Glomerular endothelial cell (primary cell): ENCODE measurements at regions not wholly inside any gene's neighbourhood (a gene's known extent, or its start where the extent isn't known, plus 50 kb on each side); places are given as distances from the start of the nearest gene placed in this dataset.

ENCODE experiments used
- DNase-seq: peaks from one replicate; pipeline ENCODE4 v3.0.0-alpha.2; 2011; ENCODE audit warnings: low read depth, low spot score; ENCODE audit errors: extremely low read depth

DNA sequence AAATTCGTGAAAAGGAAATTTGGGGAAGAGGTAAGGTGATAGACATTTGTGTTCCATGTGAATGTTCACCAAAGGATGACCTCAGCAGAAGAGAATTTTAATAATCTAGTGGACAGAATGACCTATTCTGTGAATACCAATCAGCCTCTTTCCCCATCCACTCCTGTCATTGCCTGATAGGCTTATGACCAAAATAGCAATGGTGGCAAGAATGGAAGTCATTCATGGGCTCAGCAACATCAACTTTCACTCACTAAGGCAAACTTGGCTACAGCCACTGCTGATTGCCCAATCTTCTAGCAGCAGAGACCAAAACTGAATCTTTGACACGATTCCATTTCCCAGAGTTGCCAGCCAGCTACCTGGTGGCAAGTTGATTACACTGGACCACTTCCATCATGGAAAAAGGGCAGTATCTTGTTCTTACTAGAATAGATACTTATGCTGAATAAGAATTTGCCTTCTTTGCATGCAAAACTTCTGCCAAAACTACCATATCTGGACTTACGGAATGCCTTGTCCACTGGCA is 348.7 kb upstream of the PBX1 start:
- DNase-seq, result no peak

DNA sequence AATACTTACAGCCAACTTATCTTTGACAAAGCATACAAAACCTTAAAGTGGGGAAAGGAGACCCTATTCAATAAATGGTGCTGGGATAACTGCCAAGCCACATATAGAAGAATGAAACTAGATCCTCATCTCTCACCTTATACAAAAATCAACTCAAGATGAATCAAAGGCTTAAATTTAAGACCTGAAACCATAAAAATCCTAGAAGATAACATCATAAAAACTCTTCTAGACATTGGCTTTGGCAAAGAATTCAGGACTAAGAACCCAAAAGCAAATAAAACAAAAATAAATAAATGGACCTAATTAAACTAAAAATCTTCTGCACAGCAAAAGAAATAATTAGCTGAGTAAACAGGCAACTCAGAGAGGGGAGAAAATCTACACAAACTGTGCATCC is 335.6 kb upstream of the PBX1 start:
- no peak for DNase-seq

DNA sequence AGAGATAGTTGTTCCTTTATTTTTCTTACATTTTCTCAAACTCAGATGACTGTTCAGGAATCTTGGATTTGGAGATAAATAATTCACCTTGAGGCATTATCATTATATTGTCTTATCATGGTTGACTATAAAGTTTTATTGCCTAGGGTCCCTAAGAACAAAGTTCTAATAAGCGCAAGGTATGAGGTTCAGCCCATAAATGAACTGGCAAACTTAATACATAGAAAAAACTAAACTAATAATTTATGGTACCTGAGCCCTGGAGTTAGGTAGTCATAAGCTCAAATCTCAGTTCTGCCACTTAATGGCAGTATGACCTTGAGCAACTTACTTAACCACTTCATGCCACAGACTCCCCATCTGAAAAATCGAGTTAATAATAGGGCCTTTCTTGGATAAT is 334.0 kb upstream of the PBX1 start:
- DNase-seq, result no peak

DNA sequence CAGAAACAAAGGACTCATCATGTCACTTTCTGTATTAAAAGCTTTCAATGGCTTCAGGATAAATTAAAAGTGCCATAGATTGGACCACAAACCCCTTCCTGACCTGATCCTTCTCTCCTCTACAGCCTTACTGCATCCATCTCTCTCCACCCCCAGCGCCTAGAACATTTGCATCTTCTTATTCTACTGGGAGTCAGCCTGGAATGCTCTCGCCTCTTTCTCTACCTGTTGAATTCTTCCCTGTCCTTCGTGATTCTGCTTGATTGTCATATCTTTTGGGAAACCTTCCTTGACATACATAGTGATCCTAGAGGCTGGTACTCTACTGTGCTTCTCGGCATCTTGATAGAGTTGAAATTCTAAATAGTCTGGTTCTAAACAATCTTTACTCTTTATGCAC is 332.0 kb upstream of the PBX1 start:
- no peak for DNase-seq

DNA sequence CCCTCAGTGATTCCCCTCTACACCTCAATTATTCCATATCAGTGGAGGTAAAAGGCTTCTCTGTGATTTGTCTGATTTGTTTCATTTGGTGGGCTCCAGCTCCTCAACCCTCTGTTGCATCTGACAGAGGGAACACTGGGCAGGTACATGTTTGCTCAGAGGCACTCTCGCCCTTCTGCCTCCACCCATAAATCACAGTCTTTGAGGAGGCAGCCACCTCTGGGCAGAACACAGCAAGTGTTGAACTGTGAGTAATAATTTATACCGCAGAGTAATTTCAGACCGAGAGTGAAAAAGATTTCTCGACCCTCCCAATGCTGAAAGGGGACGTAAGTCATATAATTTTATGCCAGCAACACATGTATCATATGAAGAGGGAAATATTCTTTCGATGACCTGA is 330.1 kb upstream of the PBX1 start:
- no peak for DNase-seq

DNA sequence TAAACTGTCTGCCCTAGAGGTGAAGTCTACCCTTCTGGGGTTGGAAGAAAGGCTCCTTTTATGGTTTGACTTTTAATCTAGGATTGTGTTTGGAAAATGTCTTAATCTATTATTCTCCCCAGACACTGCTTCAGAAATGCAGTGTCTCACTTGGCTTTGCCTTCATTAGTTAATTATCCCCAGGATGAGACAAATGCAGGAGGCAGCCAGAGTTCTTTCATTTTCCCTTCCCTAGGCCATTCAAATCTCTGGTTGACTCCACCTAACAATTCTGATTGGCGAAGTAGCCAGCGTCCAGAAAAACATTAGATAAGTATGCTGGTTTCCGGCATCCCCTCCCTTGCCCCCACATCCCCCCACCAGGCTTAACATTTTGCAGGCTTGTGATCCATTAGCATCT is 325.8 kb upstream of the PBX1 start:
- no peak for DNase-seq

DNA sequence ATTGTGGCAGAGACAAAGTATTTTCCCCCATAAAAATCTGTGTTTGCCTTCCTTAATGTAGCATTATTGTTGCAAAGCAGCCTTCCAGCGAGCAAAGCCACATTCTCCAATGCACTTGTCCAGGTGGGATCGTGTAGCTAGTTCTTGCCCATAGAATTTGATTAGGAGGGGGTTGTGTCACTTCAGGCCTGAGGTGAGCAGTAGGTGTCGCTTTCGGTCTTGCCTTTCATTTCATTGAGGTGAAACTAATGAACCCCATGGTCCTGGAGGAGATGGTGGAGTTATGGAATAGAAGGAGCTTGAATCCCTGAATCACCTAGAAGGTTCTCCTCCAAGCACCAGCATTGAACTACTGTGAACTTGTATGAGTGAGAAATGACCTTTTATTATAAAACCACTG is 318.9 kb upstream of the PBX1 start:
- no peak for DNase-seq

DNA sequence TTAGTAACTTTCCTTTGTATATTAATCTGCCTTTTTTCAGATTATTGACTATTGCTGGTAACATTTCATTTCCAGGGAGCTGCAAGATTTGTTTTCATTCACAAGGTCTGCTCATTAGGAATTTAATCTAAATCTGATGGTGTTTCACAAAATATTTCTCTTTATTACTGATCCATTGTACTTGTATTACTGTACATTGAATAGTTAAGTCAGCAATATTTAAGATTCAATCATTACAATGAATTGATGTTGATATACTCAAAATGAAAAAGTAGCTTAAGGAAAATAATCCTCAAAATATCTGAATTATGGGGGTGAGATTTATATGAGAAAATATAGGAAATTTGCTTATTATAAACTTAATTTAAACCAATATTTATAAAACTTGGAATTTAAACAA is 308.6 kb upstream of the PBX1 start:
- no peak for DNase-seq

DNA sequence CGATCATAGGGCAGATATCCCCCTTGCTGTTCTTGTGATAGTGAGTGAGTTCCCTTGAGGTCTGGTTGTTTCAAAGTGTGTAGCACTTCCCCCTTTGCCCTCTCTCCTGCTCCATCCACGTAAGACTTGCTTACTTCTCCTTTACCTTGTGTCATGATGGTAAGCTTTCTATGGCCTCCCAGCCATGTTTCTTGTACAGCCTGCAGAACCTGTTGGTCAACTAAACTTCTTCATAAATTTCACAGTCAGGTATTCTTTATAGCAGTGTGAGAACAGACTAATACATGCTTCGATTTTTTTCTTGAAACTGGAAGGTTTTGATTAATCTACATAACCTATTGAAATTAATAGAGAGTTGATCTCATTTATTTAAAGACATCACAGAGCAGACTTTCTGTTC is 302.5 kb upstream of the PBX1 start:
- DNase-seq, result no peak

DNA sequence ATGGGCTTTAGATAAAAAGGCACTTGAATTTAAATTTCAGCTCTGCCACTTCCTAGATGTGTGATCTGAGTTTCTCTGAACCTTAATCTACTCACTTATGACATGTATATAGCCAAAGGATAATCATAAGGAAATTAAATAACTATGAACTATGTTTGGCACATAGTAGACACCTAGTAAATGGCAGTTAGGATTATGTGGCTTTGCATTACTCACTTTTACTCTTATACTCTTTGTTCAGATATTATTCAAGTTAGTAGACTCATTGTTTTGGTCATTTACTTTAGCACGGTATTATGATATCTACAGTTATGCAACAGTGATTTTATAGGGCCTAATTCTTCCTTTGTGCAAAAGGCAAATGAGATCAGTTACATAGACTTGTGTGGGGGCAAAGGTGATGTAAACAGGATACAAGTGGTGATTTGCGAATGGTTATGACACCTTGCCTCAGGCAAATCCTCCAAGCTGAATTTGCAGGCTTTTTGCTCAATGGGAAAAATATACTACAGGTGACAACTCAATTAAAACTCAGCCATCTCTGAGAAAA is 297.2 kb upstream of the PBX1 start:
- no peak for DNase-seq

DNA sequence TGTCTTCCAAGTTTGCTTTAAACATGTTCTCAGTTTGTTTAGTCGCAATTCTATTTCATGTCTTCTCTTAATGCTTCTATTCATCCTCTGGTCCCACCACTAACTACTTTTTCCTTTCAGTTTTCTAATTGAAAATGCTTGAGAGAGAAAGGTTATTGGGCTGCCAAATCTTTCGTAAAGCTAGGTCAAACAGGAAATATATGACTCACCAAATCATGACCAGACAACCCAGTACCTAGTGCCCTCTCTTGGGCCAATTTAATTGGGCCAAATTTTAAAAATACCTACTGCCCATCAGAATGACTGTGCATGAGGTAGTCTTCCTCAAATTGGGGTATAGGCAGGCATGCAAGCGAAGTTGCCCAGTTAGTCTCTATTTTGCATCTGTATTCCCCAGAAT is 295.4 kb upstream of the PBX1 start:
- no peak for DNase-seq

DNA sequence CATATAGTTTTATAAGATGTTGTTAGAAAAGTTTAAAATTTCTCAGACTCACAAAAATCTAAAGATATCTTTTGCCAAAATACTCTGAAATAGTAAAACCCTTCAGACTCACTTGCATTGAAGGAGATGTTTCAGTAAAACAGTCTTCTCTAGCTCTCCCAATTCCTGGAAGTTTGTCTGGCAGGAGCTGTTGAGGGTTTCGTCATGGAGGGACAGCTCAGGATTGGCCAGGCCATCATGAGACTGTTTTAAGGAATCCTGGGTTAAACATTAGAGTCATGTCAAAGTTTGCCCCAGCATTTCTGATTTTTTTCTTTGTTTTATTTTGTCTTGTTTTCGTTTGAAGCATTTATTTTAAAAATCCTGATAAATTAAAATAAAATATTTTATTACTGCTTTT is 293.8 kb upstream of the PBX1 start:
- no peak for DNase-seq

DNA sequence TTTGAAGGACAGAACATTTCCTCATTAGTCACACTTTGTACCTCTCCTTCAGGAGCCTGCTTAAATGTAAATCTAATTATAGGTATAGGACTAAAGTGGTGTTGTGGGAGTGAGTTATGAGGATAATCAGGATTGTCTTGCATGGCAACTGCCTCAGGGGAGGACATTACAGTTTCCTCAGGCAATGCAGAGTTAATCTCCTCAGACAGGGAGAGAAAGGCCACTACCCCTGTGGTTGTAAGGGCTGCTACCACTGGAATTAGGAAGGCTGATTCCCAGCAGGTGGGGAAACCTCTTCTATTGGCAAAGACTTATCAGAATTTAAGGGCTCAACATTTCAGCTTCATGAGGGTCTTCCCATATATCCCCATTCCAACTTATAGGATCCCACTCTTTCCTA is 286.8 kb upstream of the PBX1 start:
- no peak for DNase-seq

DNA sequence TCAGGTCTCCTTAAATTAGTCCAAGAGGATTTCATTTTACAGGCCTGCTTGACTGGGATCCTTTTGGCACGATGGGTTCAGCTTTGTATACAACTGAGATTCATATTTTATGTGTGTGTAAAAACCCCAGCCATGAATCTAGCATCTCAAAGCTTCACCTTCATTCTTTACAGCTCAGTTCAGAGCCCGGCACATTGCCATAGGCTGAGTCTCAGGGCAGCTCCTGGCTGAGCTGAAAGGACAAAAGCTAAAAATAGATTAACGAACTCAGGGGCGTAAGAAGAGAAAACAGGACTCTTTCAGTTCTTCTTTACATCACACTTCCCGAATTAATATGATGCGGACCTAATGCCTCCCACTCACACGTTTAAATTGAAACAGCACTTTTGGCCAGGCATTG is 262.8 kb upstream of the PBX1 start:
- DNase-seq, result no peak

DNA sequence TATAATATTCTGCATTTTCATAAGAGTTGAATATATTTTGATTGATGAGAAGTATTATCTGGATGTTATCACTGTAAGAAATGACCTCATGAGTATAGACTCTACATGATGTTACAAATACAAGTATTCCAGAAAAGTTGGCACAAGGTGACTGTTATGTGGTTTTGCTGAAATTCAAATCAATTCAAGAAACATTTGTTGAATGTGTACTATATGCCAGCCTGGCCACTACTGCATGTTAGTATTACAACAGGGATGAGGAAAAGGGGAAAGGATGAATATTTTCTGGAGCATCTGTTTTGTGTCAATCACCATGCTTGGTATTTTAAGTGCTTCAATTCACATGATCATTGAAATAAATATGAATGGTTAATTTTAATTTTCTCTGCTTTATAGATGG is 250.9 kb upstream of the PBX1 start:
- DNase-seq, result no peak

DNA sequence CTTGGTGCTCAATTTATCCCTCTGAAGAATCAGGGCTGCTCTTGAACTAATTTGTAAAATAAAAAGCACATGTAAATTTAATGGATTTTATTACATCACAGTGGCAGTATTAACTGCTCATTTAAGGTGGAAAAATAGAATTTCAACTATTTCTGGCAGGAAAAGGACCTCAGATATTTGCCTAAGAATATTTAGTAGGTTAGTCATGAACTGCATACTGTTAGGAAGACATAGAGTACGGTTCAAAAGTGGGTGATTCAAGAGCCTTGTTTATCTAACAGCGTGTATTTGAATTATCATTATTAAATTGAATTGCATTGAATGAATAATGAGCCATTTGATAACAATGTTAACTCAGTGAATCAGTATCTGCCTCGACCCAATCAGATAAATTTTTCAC is 248.8 kb upstream of the PBX1 start:
- DNase-seq, result no peak

DNA sequence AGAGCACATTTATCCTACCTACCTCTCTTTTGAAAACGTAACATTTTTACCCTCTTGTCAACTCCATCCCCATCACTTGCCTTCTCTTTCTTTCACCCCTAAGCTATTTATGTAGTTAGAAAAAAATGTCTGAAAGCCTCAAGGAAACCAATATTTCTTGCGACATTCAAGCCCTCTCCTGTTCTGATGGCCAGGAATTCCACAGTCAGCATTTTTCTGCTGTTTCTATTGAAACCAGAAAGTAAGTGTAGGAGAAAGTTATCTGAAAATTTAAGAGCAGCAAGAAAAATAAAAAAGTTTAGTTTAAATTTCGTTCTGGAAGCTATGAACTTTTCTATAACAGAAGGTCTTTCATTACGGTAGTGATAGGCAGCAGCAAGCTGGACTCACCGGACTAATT is 247.6 kb upstream of the PBX1 start:
- DNase-seq, result no peak

DNA sequence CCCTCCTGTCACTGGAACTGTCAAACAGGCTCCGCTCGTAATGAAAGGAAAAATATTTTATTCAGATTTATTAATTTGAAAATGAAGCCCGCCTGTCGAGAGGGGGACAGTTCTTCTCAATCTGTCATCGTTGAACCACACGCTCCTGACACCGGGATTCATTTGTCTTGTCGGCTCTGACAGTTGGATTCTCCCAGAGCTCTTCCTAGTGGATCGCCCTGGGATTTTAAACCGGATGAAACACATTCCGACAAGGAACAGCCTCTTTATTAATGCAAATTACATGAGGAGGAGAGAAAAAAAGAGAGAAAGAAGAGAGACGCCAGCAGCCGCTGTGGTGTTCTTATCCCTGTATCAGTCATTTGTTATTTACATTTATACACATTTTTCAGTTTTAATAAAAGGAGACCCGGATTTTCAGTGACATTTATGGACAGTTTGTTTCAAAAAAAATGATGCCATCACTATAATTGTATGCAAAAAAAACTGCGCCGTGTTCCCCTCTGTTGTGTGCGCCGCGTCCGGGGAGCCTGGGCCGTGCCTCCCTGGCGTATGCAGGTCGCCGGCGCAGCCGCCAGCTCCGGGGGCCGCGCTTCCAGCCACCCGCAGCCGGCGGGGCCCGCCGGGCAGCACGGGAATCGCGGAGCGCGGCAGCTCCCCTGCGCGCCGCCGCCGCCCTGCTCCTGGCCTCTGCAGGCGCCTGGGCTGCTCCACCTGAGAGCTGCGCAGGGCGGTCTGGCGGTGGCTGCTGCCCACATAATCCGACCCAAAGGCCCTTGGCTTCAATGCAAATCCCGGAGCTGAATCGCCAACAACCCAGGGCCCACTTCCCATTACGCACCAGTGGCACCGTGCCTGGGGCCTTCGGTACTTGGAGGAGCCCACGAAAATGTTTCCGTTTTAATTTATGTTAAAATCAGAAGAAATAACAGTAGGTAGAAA is 237.9 kb upstream of the PBX1 start:
- no peak for DNase-seq

DNA sequence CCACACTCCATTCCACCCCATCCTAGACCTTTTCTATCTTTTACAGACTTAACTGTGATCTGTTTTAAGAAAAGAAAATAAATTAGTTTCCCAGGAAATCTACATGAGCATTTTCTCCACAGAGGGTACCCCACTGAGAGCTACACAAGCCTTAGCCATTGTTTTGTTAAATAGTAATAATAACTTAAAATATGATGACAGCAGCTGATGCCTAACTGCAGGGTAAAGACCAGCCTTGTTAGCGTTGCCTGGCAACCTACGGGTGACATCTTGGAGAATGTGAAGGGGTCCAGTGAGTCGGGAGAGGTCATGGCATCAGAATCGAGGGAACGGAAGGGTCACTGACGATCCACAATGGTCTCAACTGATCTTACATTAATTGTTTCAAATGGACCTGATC is 233.2 kb upstream of the PBX1 start:
- DNase-seq, result no peak

DNA sequence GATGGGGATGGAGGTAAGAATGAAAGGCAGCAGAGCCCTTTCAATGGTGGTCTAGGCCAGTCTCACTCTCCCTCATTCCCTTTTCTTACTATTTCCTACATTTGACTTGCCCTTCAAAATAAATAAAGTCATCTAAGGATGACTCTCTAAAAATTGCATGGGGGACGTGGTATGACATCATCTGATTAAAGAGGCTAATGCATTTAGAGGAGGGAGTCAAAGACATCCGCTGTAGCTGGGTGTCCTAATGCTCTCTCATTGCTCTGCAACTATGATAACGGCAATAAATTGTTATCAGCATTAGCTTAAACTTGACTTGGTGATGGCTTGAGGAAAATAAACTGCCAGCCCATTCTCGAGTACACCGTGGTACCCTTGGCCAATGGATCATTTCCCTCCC is 225.6 kb upstream of the PBX1 start:
- DNase-seq, result no peak

DNA sequence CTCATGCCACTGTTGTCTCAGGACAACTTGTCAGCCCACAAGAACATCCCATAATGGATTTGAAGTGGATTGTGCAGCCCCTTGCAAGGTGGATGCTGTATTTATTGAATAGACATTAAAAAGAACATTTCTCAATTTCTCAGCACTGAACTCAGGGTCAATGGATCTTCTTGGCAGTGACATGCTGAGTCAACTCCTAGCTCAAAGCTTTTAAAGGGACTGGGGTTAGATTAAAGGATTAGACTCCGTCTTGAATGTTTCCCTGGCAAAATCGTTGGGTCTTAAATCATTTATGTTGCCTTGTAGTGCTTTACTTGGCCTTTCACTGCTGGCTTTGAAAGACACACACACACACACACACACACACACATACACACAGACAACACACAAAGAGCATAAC is 221.6 kb upstream of the PBX1 start:
- DNase-seq, result no peak

DNA sequence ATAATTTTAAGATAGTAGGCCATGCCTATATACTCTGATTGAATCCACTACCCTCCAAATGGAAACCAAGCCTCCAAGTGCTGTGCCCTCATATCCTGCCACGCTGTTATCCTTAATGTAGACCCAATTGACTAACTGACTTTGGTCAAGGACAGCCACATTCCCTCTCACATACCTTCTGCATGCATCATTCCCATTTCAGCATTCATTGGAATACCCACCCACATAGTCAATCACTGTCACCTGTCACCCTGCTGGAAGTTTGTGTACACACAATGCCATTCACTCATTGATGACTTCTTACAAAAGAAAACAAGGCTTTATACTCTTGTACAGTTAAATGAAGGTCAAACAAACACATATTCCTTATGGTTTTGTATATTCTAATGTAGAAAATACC is 221.1 kb upstream of the PBX1 start:
- DNase-seq, result no peak
